Endothelial cell of umbilical vein (primary cell): ENCODE measurements at regions not wholly inside any gene's neighbourhood (a gene's known extent, or its start where the extent isn't known, plus 50 kb on each side); places are given as distances from the start of the nearest gene placed in this dataset.

Experiments used
- BruUV-seq: library from RNA; stranded (reverse); fragments of 400-500 nt; replicated peaks from 2 replicates; lab custom pipeline; 2021; lab: Mats Ljungman, UMichigan
- CTCF ChIA-PET: fragments of 300-600, 350-600 bp; sonication (Branson Sonifier 250); formaldehyde crosslinking; loops from one replicate; lab custom pipeline; 2021; ENCODE audit warnings: antibody characterized with exemption, inconsistent platforms; lab: Charles Lee
- POLR2A ChIA-PET: fragments of 300-600, 350-600 bp; sonication (Branson Sonifier 250); formaldehyde crosslinking; loops from one replicate; lab custom pipeline; 2021; ENCODE audit warnings: antibody characterized with exemption, inconsistent platforms; lab: Charles Lee
- DNase-seq: peaks from one replicate; pipeline ENCODE4 v3.0.0-alpha.2; 2011; ENCODE audit warnings: low read depth, low spot score
- FAIRE-seq: peaks from 2 replicates; lab custom pipeline; 2011; peaks lifted over from hg19 to GRCh38; lab: Jason Lieb, UNC
- H2AFZ ChIP-seq: 2 replicates; pipeline ENCODE4 v1.6.0; 2012; ENCODE audit warnings: low read depth, low read length, control low read depth, inconsistent platforms
- H3K27ac ChIP-seq: 2 replicates; pipeline ENCODE4 v1.5.1; 2011; ENCODE audit warnings: low read depth, mild to moderate bottlenecking, control low read depth, low read length, moderate library complexity; ENCODE audit not compliant: insufficient read depth
- H3K27me3 ChIP-seq, 2 experiments: 2 replicates each; pipeline versions ENCODE4 v1.6.0 to v1.6.1; 2011; ENCODE audit warnings: low read length in 2 of 2, mixed read lengths in 1 of 2; ENCODE audit not compliant: control insufficient read depth in 2 of 2, insufficient read depth in 2 of 2
- H3K36me3 ChIP-seq, 2 experiments: 2 replicates in 1 of 2; 3 replicates in 1 of 2; pipeline ENCODE4 v1.5.1; 2011; ENCODE audit warnings: low read length in 2 of 2, mild to moderate bottlenecking in 1 of 2, moderate library complexity in 1 of 2; ENCODE audit not compliant: control insufficient read depth in 2 of 2, insufficient read depth in 2 of 2; ENCODE audit errors: extremely low read depth in 1 of 2
- H3K4me1 ChIP-seq: 3 replicates; pipeline ENCODE4 v1.5.1; 2011; ENCODE audit warnings: mild to moderate bottlenecking, low read length; ENCODE audit not compliant: control insufficient read depth, insufficient read depth; ENCODE audit errors: extremely low read depth
- H3K4me2 ChIP-seq: 2 replicates; pipeline ENCODE4 v1.6.1; 2011; ENCODE audit warnings: low read length, control low read depth, mixed read lengths; ENCODE audit not compliant: insufficient read depth
- H3K4me3 ChIP-seq, 3 experiments: fragments of 200-600 bp in 1 of 3; sonication (generic), shearing (Covaris generic) in 1 of 3; replicated peaks in 1 of 3; 2 replicates each; pipeline ENCODE4 v1.5.1; 2011 to 2016; ENCODE audit warnings: control low read depth in 3 of 3, low read length in 3 of 3, mild to moderate bottlenecking in 2 of 3, inconsistent platforms in 1 of 3, low read depth in 1 of 3, moderate library complexity in 1 of 3; ENCODE audit not compliant: insufficient read depth in 1 of 3
- H3K79me2 ChIP-seq: 2 replicates; pipeline ENCODE4 v1.6.0; 2012; ENCODE audit warnings: low read length, inconsistent platforms; ENCODE audit not compliant: control insufficient read depth, insufficient read depth
- H3K9ac ChIP-seq: replicated peaks from 2 replicates; pipeline ENCODE3; 2011; ENCODE audit warnings: low read length, control low read depth; ENCODE audit not compliant: insufficient read depth; ENCODE audit errors: extremely low read depth
- H3K9me1 ChIP-seq: replicated peaks from 3 replicates; pipeline ENCODE4 v1.6.0; 2011; ENCODE audit warnings: mild to moderate bottlenecking, low read length; ENCODE audit not compliant: control insufficient read depth, insufficient read depth; ENCODE audit errors: extremely low read depth
- H3K9me3 ChIP-seq: replicated peaks from 2 replicates; pipeline ENCODE4 v1.5.1; 2012; ENCODE audit warnings: low read length, inconsistent platforms; ENCODE audit not compliant: control insufficient read depth, insufficient read depth
- H4K20me1 ChIP-seq: replicated peaks from 2 replicates; pipeline ENCODE3; 2011; ENCODE audit warnings: mild to moderate bottlenecking, low read length; ENCODE audit not compliant: control insufficient read depth, insufficient read depth; ENCODE audit errors: extremely low read depth
- CTCF ChIP-seq, 2 donors: IDR thresholded peaks; 1 replicate in 1 of 2; 2 replicates in 1 of 2; pipeline ENCODE4 v1.5.1; 2011; ENCODE audit warnings: low read length in 2 of 2, mild to moderate bottlenecking in 2 of 2, moderate library complexity in 2 of 2, control low read depth in 1 of 2, inconsistent platforms in 1 of 2, low read depth in 1 of 2; ENCODE audit not compliant: insufficient read depth in 1 of 2; ENCODE audit errors: extremely low read depth in 1 of 2
- EZH2 ChIP-seq: IDR thresholded peaks from 2 replicates; pipeline ENCODE4 v1.6.1; 2012; ENCODE audit warnings: borderline replicate concordance, low read depth, mild to moderate bottlenecking, moderate library complexity, low read length, inconsistent platforms; ENCODE audit not compliant: severe bottlenecking
- FOS ChIP-seq: IDR thresholded peaks from 2 replicates; pipeline ENCODE4 v1.6.1; 2011; ENCODE audit warnings: mild to moderate bottlenecking, low read length, moderate library complexity, borderline replicate concordance; ENCODE audit not compliant: insufficient read depth
- GATA2 ChIP-seq: IDR thresholded peaks from 2 replicates; pipeline ENCODE4 v1.7.0; 2011; ENCODE audit warnings: low read depth, mild to moderate bottlenecking, moderate library complexity, mixed read lengths, low read length; ENCODE audit not compliant: insufficient read length, insufficient read depth
- JUN ChIP-seq: IDR thresholded peaks from 2 replicates; pipeline ENCODE4 v1.6.1; 2011; ENCODE audit warnings: borderline replicate concordance, low read depth; ENCODE audit not compliant: insufficient read length, insufficient read depth
- MAX ChIP-seq: IDR thresholded peaks from 2 replicates; pipeline ENCODE4 v1.6.1; 2011; ENCODE audit not compliant: insufficient read depth, insufficient read length
- MYC ChIP-seq: IDR thresholded peaks from one replicate; pipeline ENCODE4 v1.6.1; 2011; ENCODE audit warnings: mild to moderate bottlenecking, low read depth, low read length
- POLR2A ChIP-seq: IDR thresholded peaks from 2 replicates; pipeline ENCODE4 v1.6.1; 2012; ENCODE audit warnings: low read depth, mild to moderate bottlenecking, control low read depth, low read length
- POLR2AphosphoS5 ChIP-seq: IDR thresholded peaks from 2 replicates; pipeline ENCODE4 v1.6.1; 2012; ENCODE audit warnings: low read depth, mild to moderate bottlenecking, control low read depth, low read length, moderate library complexity; ENCODE audit not compliant: insufficient read depth
- dilution Hi-C: fragments of 300-500 bp; cut with MboI; formaldehyde crosslinking; loops from one replicate; pipeline ENCODE4 v1.15.0; 2019; ENCODE audit warnings: low sequenced_read_pairs; ENCODE audit not compliant: extremely low pct_ligation_motif_present
- intact Hi-C: fragments of 100-400 bp; cut with micrococcal nuclease; formaldehyde crosslinking; loops from one replicate; pipeline ENCODE4 v1.10.0; 2022

GRCh38 chr12:13836099-13836498, 145.3 kb downstream of the GRIN2B start:
- no peak for FAIRE-seq
- no peak for DNase-seq
- Histone ChIP-seq H3K36me3 (no peaks in the 10 kb centered on the region), H3K9ac (no peak overlapping the region), H3K9me3 (no peaks in the 10 kb centered on the region), H3K27ac (no peak overlapping the region), H4K20me1 (no peaks in the 10 kb centered on the region), H3K9me1 (no peaks in the 10 kb centered on the region), H2AFZ (no peak overlapping the region), H3K4me2 (no peak overlapping the region), H3K4me1 (no peaks in the 10 kb centered on the region), H3K27me3 (no peaks in the 10 kb centered on the region), H3K79me2 (no peaks in the 10 kb centered on the region), H3K4me3 (no peak overlapping the region)
- dilution Hi-C loops (no loop called here), intact Hi-C loops (no loop called here)
- no TSS peak for BruUV-seq
- TF ChIP-seq MAX (no peak), CTCF (IDR thresholded peaks at IDR 0.05; ENCODE audit: extremely low read depth in 1 of 2, insufficient read depth in 1 of 2, low read depth in 1 of 2, low read length in 2 of 2) (no peak), POLR2AphosphoS5 (no peak), MYC (no peak), POLR2A (no peak), EZH2 (no peak), FOS (no peak), JUN (no peak), GATA2 (no peak)
- ChIA-PET CTCF (no interaction called here), POLR2A (no interaction called here)
